Mesendoderm (in vitro differentiated cells): ENCODE measurements at regions not wholly inside any gene's neighbourhood (a gene's known extent, or its start where the extent isn't known, plus 50 kb on each side); places are given as distances from the start of the nearest gene placed in this dataset.

Experiments
- DNase-seq: peaks from one replicate; pipeline ENCODE4 v3.0.0; 2013
- H2AK5ac ChIP-seq: 2 replicates; pipeline ENCODE4 v1.6.1; 2013; ENCODE audit warnings: low read length, inconsistent platforms
- H2BK120ac ChIP-seq: 2 replicates; pipeline ENCODE4 v1.6.1; 2013; ENCODE audit warnings: low read depth, mild to moderate bottlenecking, low read length, moderate library complexity, mixed read lengths
- H2BK15ac ChIP-seq: replicated peaks from 2 replicates; pipeline ENCODE4 v1.6.1; 2013; ENCODE audit warnings: low read depth, mild to moderate bottlenecking, moderate library complexity
- H2BK5ac ChIP-seq: 2 replicates; pipeline ENCODE4 v1.6.1; 2013; ENCODE audit warnings: low read length, inconsistent platforms
- H3K18ac ChIP-seq: 2 replicates; pipeline ENCODE4 v1.6.1; 2013; ENCODE audit warnings: mild to moderate bottlenecking, low read length, mixed read lengths
- H3K23ac ChIP-seq: one replicate; pipeline ENCODE4 v1.6.1; 2013; ENCODE audit warnings: low read length
- H3K27ac ChIP-seq: 2 replicates; pipeline ENCODE4 v1.5.1; 2013; ENCODE audit warnings: low read depth, mild to moderate bottlenecking, inconsistent platforms, low read length, moderate library complexity
- H3K27me3 ChIP-seq: 2 replicates; pipeline ENCODE4 v1.6.1; 2013; ENCODE audit warnings: low read length, control low read depth, mild to moderate bottlenecking, inconsistent platforms; ENCODE audit not compliant: insufficient read depth, poor library complexity
- H3K36me3 ChIP-seq: 2 replicates; pipeline ENCODE4 v1.6.1; 2013; ENCODE audit warnings: low read length, inconsistent platforms; ENCODE audit not compliant: control insufficient read depth, insufficient read depth
- H3K4ac ChIP-seq: one replicate; pipeline ENCODE4 v1.6.1; 2013; ENCODE audit warnings: low read depth, mild to moderate bottlenecking, low read length, moderate library complexity
- H3K4me1 ChIP-seq: 2 replicates; pipeline ENCODE4 v1.6.1; 2013; ENCODE audit warnings: low read depth, low read length, inconsistent platforms; ENCODE audit not compliant: control insufficient read depth
- H3K4me2 ChIP-seq: 2 replicates; pipeline ENCODE4 v1.6.1; 2013; ENCODE audit warnings: low read length
- H3K4me3 ChIP-seq: 2 replicates; pipeline ENCODE4 v1.5.1; 2013; ENCODE audit warnings: mild to moderate bottlenecking, low read length
- H3K56ac ChIP-seq: one replicate; pipeline ENCODE4 v1.6.1; 2013; ENCODE audit warnings: low read length
- H3K79me1 ChIP-seq: 2 replicates; pipeline ENCODE4 v1.6.1; 2013; ENCODE audit warnings: low read length, inconsistent platforms
- H3K79me2 ChIP-seq: 2 replicates; pipeline ENCODE4 v1.6.1; 2013; ENCODE audit warnings: mild to moderate bottlenecking, low read length; ENCODE audit not compliant: control insufficient read depth, insufficient read depth
- H3K9ac ChIP-seq: 2 replicates; pipeline ENCODE4 v1.6.1; 2013; ENCODE audit warnings: low read length, inconsistent platforms
- H4K5ac ChIP-seq: one replicate; pipeline ENCODE4 v1.6.1; 2013; ENCODE audit warnings: low read length
- H4K8ac ChIP-seq: one replicate; pipeline ENCODE4 v1.6.1; 2013; ENCODE audit warnings: low read depth, mild to moderate bottlenecking, control low read depth, low read length, moderate library complexity
- WGBS: extraction: QIAGEN DNeasy Blood & Tissue Kit; methylation state at CpG from one replicate; pipeline ENCODE4 v1.1.7; 2013; ENCODE audit warnings: low lambda C conversion rate, missing lambda C conversion rate; ENCODE audit not compliant: insufficient coverage; ENCODE audit errors: extremely low coverage; 5-methylcytosine and 5-hydroxymethylcytosine counted together

- Histone ChIP-seq H2BK120ac (no peak overlapping the region), H3K79me1 (no peaks in the 10 kb centered on the region), H4K5ac (no peak overlapping the region), H3K4me3 (no peak overlapping the region), H2BK15ac (no peak overlapping the region), H3K18ac (no peak overlapping the region), H2AK5ac (no peak overlapping the region), H3K4me2 (no peak overlapping the region), H3K79me2 (no peaks in the 10 kb centered on the region), H3K36me3 (no peaks in the 10 kb centered on the region), H3K27ac (no peak overlapping the region), H3K56ac (no peak overlapping the region), H3K4me1 (peaks cover 4% of the 10 kb centered on the region), H3K4ac (no peak overlapping the region), H3K9ac (no peak overlapping the region), H3K23ac (no peak overlapping the region), H2BK5ac (no peak overlapping the region), H4K8ac (no peak overlapping the region), H3K27me3 (no peaks in the 10 kb centered on the region)
- peak; percentile 93 for DNase-seq
- WGBS: no CpG with 5 or more reads among the region's 4 CpGs
Observed at GRCh38 chr13:73261739-73262216, 203.0 kb downstream of the KLF5 start.

GRCh38 chr13:73259061-73260017 is 200.5 kb downstream of the KLF5 start:
- Histone ChIP-seq H3K36me3 (no peaks in the 10 kb centered on the region), H3K23ac (no peak overlapping the region), H3K18ac (no peak overlapping the region), H2BK5ac (no peak overlapping the region), H4K5ac (no peak overlapping the region), H3K27ac (no peak overlapping the region), H3K4me3 (no peak overlapping the region), H3K79me2 (no peaks in the 10 kb centered on the region), H3K4me2 (no peak overlapping the region), H3K27me3 (no peaks in the 10 kb centered on the region), H3K79me1 (no peaks in the 10 kb centered on the region), H3K56ac (no peak overlapping the region), H2BK120ac (no peak overlapping the region), H3K4me1 (peaks cover 4% of the 10 kb centered on the region), H2AK5ac (no peak overlapping the region), H3K4ac (no peak overlapping the region), H3K9ac (no peak overlapping the region), H4K8ac (no peak overlapping the region), H2BK15ac (no peak overlapping the region)
- WGBS: no CpG with 5 or more reads among the region's 14 CpGs
- peak; percentile 32 for DNase-seq

GRCh38 chr13:73258406-73258805 is 199.6 kb downstream of the KLF5 start:
- no CpG with 5 or more reads among the region's 4 CpGs for WGBS
- no peaks in the 10 kb centered on the region for H3K36me3 ChIP-seq
- H4K8ac ChIP-seq: no peak overlapping the region

GRCh38 chr13:73254827-73255226 is 196.0 kb downstream of the KLF5 start:
- Histone ChIP-seq H3K79me1 (no peaks in the 10 kb centered on the region), H3K36me3 (no peaks in the 10 kb centered on the region), H3K4ac (no peak overlapping the region), H3K27ac (no peak overlapping the region), H3K56ac (no peak overlapping the region), H3K4me2 (no peak overlapping the region), H3K4me3 (no peak overlapping the region), H2AK5ac (no peak overlapping the region), H4K5ac (no peak overlapping the region), H3K4me1 (peaks cover 3% of the 10 kb centered on the region), H2BK5ac (no peak overlapping the region), H2BK120ac (no peak overlapping the region), H2BK15ac (no peak overlapping the region), H3K23ac (no peak overlapping the region), H3K18ac (no peak overlapping the region), H3K79me2 (no peaks in the 10 kb centered on the region), H3K27me3 (no peaks in the 10 kb centered on the region), H4K8ac (no peak overlapping the region), H3K9ac (no peak overlapping the region)
- no peak for DNase-seq
- whole genome bisulfite sequencing: no CpG with 5 or more reads among the region's 2 CpGs

More at GRCh38 chr13:73258406-73258805, 199.6 kb downstream of the KLF5 start:
- no peak overlapping the region for H3K27ac ChIP-seq
- no peaks in the 10 kb centered on the region for H3K27me3 ChIP-seq
- no peak overlapping the region for H2BK5ac ChIP-seq
- H3K23ac ChIP-seq: no peak overlapping the region
- H3K18ac ChIP-seq: no peak overlapping the region
- H2BK120ac ChIP-seq: no peak overlapping the region
- DNase-seq: no peak
- no peak overlapping the region for H3K4me2 ChIP-seq
- peaks cover 4% of the 10 kb centered on the region for H3K4me1 ChIP-seq
- no peak overlapping the region for H2BK15ac ChIP-seq
- H3K4ac ChIP-seq: no peak overlapping the region
- H2AK5ac ChIP-seq: no peak overlapping the region
- H3K79me1 ChIP-seq: no peaks in the 10 kb centered on the region
- H3K9ac ChIP-seq: no peak overlapping the region
- no peak overlapping the region for H4K5ac ChIP-seq
- H3K79me2 ChIP-seq: no peaks in the 10 kb centered on the region
- H3K56ac ChIP-seq: no peak overlapping the region
- H3K4me3 ChIP-seq: no peak overlapping the region

GRCh38 chr13:73251626-73252265 is 192.9 kb downstream of the KLF5 start:
- Histone ChIP-seq H3K36me3 (no peaks in the 10 kb centered on the region), H2BK15ac (no peak overlapping the region), H2AK5ac (no peak overlapping the region), H3K27ac (no peak overlapping the region), H3K27me3 (no peaks in the 10 kb centered on the region), H4K8ac (no peak overlapping the region), H3K56ac (no peak overlapping the region), H3K18ac (no peak overlapping the region), H2BK5ac (no peak overlapping the region), H3K79me2 (no peaks in the 10 kb centered on the region), H3K79me1 (no peaks in the 10 kb centered on the region), H3K9ac (no peak overlapping the region), H4K5ac (no peak overlapping the region), H2BK120ac (no peak overlapping the region), H3K4me3 (no peak overlapping the region), H3K4ac (no peak overlapping the region), H3K23ac (no peak overlapping the region), H3K4me2 (no peak overlapping the region), H3K4me1 (peaks cover 5% of the 10 kb centered on the region)
- no peak for DNase-seq
- no CpG with 5 or more reads among the region's 1 CpG for WGBS
